K562 (cell line): ENCODE measurements at regions not wholly inside any gene's neighbourhood (a gene's known extent, or its start where the extent isn't known, plus 50 kb on each side); places are given as distances from the start of the nearest gene placed in this dataset.

Source experiments
- CTCF ChIP-seq, 3 experiments: IDR thresholded peaks in 2 of 3; conservative IDR thresholded peaks in 1 of 3; 2 replicates each; pipeline ENCODE4 v1.5.1; 2011 to 2012; ENCODE audit warnings: low read length in 3 of 3, mild to moderate bottlenecking in 3 of 3, control low read depth in 2 of 3, improper control_type of control experiment in 1 of 3, inconsistent platforms in 1 of 3, low read depth in 1 of 3, mixed read lengths in 1 of 3, moderate library complexity in 1 of 3; ENCODE audit not compliant: insufficient read depth in 2 of 3
- ELF1 ChIP-seq: fragments of 200-800 bp; sonication (Bioruptor generic); IDR thresholded peaks from 2 replicates; pipeline ENCODE4 v1.6.1; 2016; ENCODE audit warnings: missing genetic modification characterization, missing compliant biosample characterization
- GABPA ChIP-seq: fragments of 200-800 bp; sonication (Bioruptor generic); conservative IDR thresholded peaks from 2 replicates; pipeline ENCODE4 v1.6.1; 2016; ENCODE audit warnings: low read depth, missing genetic modification characterization, missing compliant biosample characterization
- JUND ChIP-seq, 2 experiments: IDR thresholded peaks; 2 replicates in 1 of 2; 3 replicates in 1 of 2; pipeline ENCODE4 v1.6.1; 2011; ENCODE audit warnings: borderline replicate concordance in 2 of 2, low read depth in 2 of 2, low read length in 2 of 2, improper control_type of control experiment in 1 of 2, missing biosample characterization in 1 of 2, missing genetic modification characterization in 1 of 2, missing genetic modification reagents in 1 of 2
- SMARCE1 ChIP-seq: fragments of 450-650 bp; IDR thresholded peaks from 2 replicates; pipeline ENCODE4 v1.7.1; 2016; ENCODE audit warnings: mild to moderate bottlenecking
- ZFP36 ChIP-seq: fragments of 150-350 bp; IDR thresholded peaks from 2 replicates; pipeline ENCODE4 v1.6.1; 2018; ENCODE audit warnings: low read length, low read depth; ENCODE audit not compliant: partially characterized antibody
- ZNF668 ChIP-seq: fragments of 250-450 bp; sonication (Bioruptor Pico); IDR thresholded peaks from 2 replicates; pipeline ENCODE4 v1.8.0; 2022; ENCODE audit warnings: mild to moderate bottlenecking, inconsistent platforms
- TF ChIP-seq, protein P1 (sequence below): sonication (generic); formaldehyde crosslinking; IDR thresholded peaks from 2 replicates; pipeline ENCODE4 v1.8.1; 2022; ENCODE audit warnings: missing genetic modification reagents
- TF ChIP-seq, protein P2 (sequence below), 2 experiments: fragments of 450-650 bp in 1 of 2; sonication (generic) in 1 of 2; formaldehyde crosslinking; conservative IDR thresholded peaks; 2 replicates each; pipeline versions ENCODE4 v1.4.0 to v1.8.1; 2020 to 2022; ENCODE audit warnings: mild to moderate bottlenecking in 1 of 2, missing genetic modification reagents in 1 of 2

DNA sequence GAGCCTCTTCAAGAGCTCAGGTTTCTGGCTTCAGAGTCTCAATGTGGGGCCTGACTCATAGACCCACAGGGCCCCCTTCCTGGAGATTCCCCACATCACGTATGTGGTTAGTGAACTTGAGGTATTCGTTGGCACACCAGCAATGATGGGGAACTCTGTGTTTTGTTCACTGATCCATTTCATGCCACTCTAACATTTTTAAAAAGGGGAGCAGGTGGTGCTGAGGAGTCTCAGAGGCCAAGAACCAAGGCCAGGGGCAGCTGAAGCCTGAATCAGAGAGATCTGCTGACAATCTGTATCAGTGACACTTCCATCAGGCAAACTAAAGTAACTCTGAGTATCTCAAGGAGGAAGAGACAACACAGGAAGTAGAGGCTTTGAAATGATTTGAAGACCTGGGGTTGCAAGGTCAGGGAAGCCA, 323.4 kb downstream of the VRK1 start:
- no peak for TF ChIP-seq SMARCE1
- TF ChIP-seq JUND (IDR thresholded peaks at IDR 0.05; ENCODE audit: borderline replicate concordance, low read depth, low read length), result no peak
- no peak for TF ChIP-seq JUND (tag; IDR thresholded peaks at IDR 0.05; ENCODE audit: borderline replicate concordance, low read depth, low read length)
- TF ChIP-seq, protein P1, sequence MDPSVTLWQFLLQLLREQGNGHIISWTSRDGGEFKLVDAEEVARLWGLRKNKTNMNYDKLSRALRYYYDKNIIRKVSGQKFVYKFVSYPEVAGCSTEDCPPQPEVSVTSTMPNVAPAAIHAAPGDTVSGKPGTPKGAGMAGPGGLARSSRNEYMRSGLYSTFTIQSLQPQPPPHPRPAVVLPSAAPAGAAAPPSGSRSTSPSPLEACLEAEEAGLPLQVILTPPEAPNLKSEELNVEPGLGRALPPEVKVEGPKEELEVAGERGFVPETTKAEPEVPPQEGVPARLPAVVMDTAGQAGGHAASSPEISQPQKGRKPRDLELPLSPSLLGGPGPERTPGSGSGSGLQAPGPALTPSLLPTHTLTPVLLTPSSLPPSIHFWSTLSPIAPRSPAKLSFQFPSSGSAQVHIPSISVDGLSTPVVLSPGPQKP (CRISPR knock-in tag), result no peak
- no peak for TF ChIP-seq CTCF (IDR thresholded peaks at IDR 0.05 in 2 of 3, conservative IDR thresholded peaks at IDR 0.05 in 1 of 3; ENCODE audit: insufficient read depth in 2 of 3, low read depth in 1 of 3, low read length in 3 of 3)
- TF ChIP-seq ELF1 (tag), result no peak
- TF ChIP-seq ZFP36, result no peak
- TF ChIP-seq ZNF668, result no peak
- TF ChIP-seq, protein P2, sequence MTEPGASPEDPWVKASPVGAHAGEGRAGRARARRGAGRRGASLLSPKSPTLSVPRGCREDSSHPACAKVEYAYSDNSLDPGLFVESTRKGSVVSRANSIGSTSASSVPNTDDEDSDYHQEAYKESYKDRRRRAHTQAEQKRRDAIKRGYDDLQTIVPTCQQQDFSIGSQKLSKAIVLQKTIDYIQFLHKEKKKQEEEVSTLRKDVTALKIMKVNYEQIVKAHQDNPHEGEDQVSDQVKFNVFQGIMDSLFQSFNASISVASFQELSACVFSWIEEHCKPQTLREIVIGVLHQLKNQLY (CRISPR knock-in tag; conservative IDR thresholded peaks at IDR 0.05), result no peak
- TF ChIP-seq GABPA (tag), result no peak
